HUES6 (cell line): ENCODE measurements at regions not wholly inside any gene's neighbourhood (a gene's known extent, or its start where the extent isn't known, plus 50 kb on each side); places are given as distances from the start of the nearest gene placed in this dataset.

Source experiments
- H3K27ac ChIP-seq: 2 replicates; pipeline ENCODE4 v1.7.0; 2013; ENCODE audit warnings: low read depth, mild to moderate bottlenecking, low read length, inconsistent platforms
- H3K27me3 ChIP-seq: 2 replicates; pipeline ENCODE4 v1.6.1; 2013; ENCODE audit warnings: low read length; ENCODE audit not compliant: control insufficient read depth, insufficient read depth
- H3K36me3 ChIP-seq: 2 replicates; pipeline ENCODE4 v1.6.1; 2013; ENCODE audit warnings: low read length; ENCODE audit not compliant: control insufficient read depth, insufficient read depth
- H3K4me1 ChIP-seq: 2 replicates; pipeline ENCODE4 v1.6.1; 2013; ENCODE audit warnings: low read length; ENCODE audit not compliant: control insufficient read depth, insufficient read depth
- H3K4me3 ChIP-seq: 2 replicates; pipeline ENCODE4 v1.5.1; 2013; ENCODE audit warnings: low read depth, low read length
- H3K9ac ChIP-seq: one replicate; pipeline ENCODE4 v1.6.1; 2013; ENCODE audit warnings: mild to moderate bottlenecking, low read length
- H3K9me3 ChIP-seq: 2 replicates; pipeline ENCODE4 v1.6.1; 2013; ENCODE audit warnings: low read depth, low read length; ENCODE audit not compliant: control insufficient read depth, insufficient read depth

DNA sequence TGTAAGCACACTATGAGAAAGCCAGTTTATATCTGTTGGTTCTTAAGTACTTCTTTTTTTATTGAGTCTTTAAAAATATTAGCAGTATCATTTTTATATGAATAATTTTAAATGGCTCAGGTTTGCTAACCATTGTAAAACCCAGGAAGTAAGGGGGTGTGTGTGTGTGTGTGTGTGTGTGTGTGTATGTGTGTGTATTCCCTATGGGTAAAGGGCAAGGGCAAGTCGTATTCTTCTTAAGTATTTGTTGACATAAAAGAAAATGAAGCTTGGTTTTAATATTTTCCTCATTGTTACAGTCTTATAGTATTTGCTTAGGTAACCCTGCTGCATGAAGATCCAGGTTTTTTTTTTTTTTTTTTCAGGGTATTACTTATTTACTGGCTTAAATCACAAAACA is 495.0 kb upstream of the B3GALT2 start:
- H3K4me3 ChIP-seq, result no peak overlapping the region
- H3K27ac ChIP-seq, result no peak overlapping the region
- no peaks in the 10 kb centered on the region for H3K36me3 ChIP-seq
- H3K4me1 ChIP-seq, result peaks cover 9% of the 10 kb centered on the region
- no peaks in the 10 kb centered on the region for H3K9me3 ChIP-seq
- H3K9ac ChIP-seq, result no peak overlapping the region
- H3K27me3 ChIP-seq, result no peaks in the 10 kb centered on the region

DNA sequence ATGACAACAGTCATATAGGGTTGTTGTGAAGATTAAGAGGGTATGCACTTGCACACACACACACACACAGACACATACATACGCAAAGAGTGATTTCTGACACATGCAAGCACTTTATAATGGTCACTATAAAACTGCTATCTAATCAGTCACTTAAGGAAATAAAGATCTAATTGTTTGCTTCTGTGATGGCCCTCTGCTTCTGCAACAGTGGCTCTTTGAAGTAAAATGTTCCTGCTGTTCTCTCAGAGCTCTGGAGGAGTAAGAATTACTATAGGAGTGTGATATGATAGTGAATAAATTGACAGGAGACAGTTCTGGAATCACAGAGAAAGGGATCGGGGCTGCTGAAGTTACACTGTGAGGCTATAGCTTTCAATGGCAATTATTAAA is 494.5 kb upstream of the B3GALT2 start:
- H3K36me3 ChIP-seq, result no peaks in the 10 kb centered on the region
- no peak overlapping the region for H3K9ac ChIP-seq
- H3K27me3 ChIP-seq, result no peaks in the 10 kb centered on the region
- H3K4me1 ChIP-seq, result peaks cover 9% of the 10 kb centered on the region
- H3K9me3 ChIP-seq, result no peaks in the 10 kb centered on the region
- H3K27ac ChIP-seq, result 0 out of 2 replicates have a peak overlapping the region, but pooled peaks have one; percentile 5
- H3K4me3 ChIP-seq, result no peak overlapping the region

DNA sequence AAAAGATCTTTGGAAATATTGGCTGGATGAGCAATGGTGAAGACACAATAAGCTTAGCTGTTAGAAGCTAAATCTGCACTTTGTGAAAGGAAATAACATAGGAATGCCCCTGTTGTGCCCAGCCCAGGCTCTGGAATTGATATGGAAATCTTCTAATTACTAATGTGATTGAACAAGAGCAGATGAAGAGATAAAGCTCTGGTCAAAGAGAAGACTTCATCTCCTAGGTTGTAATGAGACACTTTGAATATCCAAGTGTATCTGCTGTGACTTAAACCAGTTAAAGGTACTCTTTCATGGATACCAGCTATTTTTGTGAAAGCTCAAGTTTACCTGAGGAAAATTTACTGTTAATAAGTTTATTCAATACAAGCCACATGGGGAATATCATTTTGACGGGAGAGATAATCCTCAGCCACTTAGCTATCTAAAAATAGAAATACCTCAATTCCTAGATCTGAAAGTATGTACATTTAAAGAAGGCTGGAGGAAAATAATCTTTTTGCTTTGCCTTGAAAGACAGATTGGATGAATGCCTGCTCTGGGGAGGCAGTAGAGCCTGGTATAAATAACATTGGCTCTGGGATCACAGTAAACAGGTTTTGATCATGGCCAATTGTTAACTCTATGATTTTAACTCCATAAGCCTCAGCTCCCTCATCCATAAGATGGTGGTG is 494.0 kb upstream of the B3GALT2 start:
- no peaks in the 10 kb centered on the region for H3K27me3 ChIP-seq
- H3K9ac ChIP-seq, result no peak overlapping the region
- H3K9me3 ChIP-seq, result no peaks in the 10 kb centered on the region
- H3K4me3 ChIP-seq, result no peak overlapping the region
- peaks cover 9% of the 10 kb centered on the region for H3K4me1 ChIP-seq
- 0 out of 2 replicates have a peak overlapping the region, but pooled peaks have one; percentile 5 for H3K27ac ChIP-seq
- H3K36me3 ChIP-seq, result no peaks in the 10 kb centered on the region

GRCh38 chr1:193677874-193678273 is 491.5 kb upstream of the B3GALT2 start:
- Histone ChIP-seq H3K36me3 (no peaks in the 10 kb centered on the region), H3K4me1 (peaks cover 9% of the 10 kb centered on the region), H3K4me3 (no peak overlapping the region), H3K9ac (no peak overlapping the region), H3K27me3 (no peaks in the 10 kb centered on the region), H3K27ac (no peak overlapping the region), H3K9me3 (no peaks in the 10 kb centered on the region)

DNA sequence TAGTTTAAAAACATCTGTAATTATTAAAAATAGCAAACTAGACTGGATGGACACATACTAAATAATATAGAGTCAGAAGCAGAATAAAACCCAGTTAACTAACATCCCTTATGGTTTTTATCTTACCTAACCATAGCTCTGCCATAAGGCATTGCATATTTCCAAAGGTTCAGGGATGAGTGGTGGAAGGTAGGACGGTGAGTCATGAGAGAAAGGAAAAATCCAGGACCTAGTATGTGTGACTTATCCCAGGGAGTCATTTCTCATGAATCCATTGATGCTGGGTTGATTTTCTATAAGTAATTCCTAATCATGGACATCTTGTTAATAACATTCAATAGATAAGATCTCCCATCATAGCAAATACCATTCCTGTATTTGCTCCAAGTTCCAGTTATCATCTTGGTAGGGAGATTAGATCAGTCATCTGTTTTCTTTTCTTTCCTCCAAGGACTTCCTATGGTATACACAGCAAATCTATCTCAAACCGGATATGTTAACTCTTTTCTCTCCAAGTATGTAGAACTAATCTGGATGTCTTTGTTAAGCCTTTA is 490.7 kb upstream of the B3GALT2 start:
- H3K9ac ChIP-seq, result no peak overlapping the region
- no peak overlapping the region for H3K27ac ChIP-seq
- peaks cover 9% of the 10 kb centered on the region for H3K4me1 ChIP-seq
- no peaks in the 10 kb centered on the region for H3K9me3 ChIP-seq
- no peaks in the 10 kb centered on the region for H3K27me3 ChIP-seq
- no peaks in the 10 kb centered on the region for H3K36me3 ChIP-seq
- H3K4me3 ChIP-seq, result no peak overlapping the region

DNA sequence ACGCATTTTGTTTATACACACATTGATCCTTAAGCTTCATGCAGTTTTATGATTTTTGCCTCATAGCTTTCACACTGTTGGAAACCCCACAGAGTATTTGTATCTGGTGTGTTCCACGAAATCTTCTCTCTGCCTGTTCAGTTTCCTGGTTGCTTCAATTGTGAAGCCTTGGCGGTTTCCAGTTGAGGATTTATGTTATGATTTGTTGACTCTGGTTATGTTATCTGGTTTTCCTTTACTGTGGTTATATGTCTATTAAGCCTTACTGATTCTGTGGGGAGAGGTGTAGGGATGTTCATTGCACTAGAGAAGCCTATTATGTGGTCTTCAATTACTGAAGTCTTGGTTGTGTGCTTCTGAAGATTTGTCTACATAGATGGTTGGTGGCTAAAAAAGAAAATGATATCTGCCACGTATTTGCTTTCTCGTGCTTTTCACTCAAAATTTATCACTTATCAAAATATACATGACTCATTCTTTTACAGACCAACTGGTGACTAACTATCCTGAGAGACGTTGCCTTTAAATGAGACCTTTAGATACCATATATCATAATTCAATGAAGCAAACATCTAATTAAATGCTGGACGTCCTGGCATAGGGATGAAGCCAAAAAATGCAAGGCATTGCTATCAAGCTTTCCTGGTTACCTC is 488.0 kb upstream of the B3GALT2 start:
- H3K4me1 ChIP-seq, result no peaks in the 10 kb centered on the region
- peaks cover 4% of the 10 kb centered on the region; the same call in 1 of the 2 replicates for H3K9me3 ChIP-seq
- H3K36me3 ChIP-seq, result no peaks in the 10 kb centered on the region
- no peak overlapping the region for H3K4me3 ChIP-seq
- H3K9ac ChIP-seq, result no peak overlapping the region
- H3K27ac ChIP-seq, result no peak overlapping the region
- H3K27me3 ChIP-seq, result no peaks in the 10 kb centered on the region

GRCh38 chr1:193666485-193667083 is 480.2 kb upstream of the B3GALT2 start:
- H3K9ac ChIP-seq, result no peak overlapping the region
- H3K36me3 ChIP-seq, result no peaks in the 10 kb centered on the region
- H3K27ac ChIP-seq, result no peak overlapping the region
- no peak overlapping the region for H3K4me3 ChIP-seq
- H3K9me3 ChIP-seq, result peaks cover 4% of the 10 kb centered on the region; the same call in 1 of the 2 replicates
- no peaks in the 10 kb centered on the region for H3K4me1 ChIP-seq
- no peaks in the 10 kb centered on the region for H3K27me3 ChIP-seq

- Histone ChIP-seq H3K9me3 (no peaks in the 10 kb centered on the region), H3K27me3 (no peaks in the 10 kb centered on the region), H3K36me3 (no peaks in the 10 kb centered on the region), H3K9ac (no peak overlapping the region), H3K4me1 (no peaks in the 10 kb centered on the region), H3K27ac (no peak overlapping the region), H3K4me3 (no peak overlapping the region)
Measured at GRCh38 chr1:193663965-193664364, 477.6 kb upstream of the B3GALT2 start.

DNA sequence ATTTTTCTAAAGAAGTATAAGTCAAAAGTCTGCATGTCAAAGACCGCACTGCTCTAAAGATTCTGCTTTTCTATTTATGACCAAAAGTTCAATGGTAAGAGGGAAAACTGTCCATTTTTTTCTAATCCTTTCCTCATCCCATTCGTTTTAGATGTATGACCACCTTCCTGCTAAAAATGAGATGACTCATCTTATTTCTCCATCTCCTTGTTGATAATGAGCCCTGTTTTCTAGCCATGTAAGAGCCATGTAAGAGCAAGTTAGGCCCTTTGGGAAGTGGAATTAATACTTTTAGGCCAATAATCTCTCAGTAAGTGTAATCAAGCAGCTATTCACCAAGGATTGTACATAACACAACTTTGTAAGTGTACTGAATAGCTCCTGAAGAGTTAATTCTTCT is 475.6 kb upstream of the B3GALT2 start:
- H3K4me1 ChIP-seq, result no peaks in the 10 kb centered on the region
- H3K36me3 ChIP-seq, result no peaks in the 10 kb centered on the region
- no peak overlapping the region for H3K4me3 ChIP-seq

DNA sequence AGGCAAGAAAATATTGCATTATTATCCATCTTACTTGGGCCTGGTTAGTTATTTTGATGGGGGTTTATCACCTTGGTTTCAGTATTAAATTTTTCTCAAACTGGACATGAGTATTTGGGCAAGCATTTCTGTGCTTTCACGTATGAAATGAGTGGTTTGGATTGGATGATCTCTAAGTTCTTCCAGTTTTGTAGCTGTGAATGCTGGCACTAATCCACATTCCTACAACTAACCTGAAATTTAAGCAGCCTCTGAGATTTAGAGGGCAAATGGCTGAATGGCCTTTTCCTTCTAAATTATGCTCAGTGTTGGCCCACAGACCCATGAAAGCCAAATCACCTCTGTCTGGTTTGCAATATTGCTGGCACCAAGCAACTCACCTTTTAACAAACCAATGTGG is 475.0 kb upstream of the B3GALT2 start:
- H3K9me3 ChIP-seq, result no peaks in the 10 kb centered on the region
- no peaks in the 10 kb centered on the region for H3K4me1 ChIP-seq
- H3K9ac ChIP-seq, result no peak overlapping the region
- H3K27ac ChIP-seq, result no peak overlapping the region
- H3K27me3 ChIP-seq, result no peaks in the 10 kb centered on the region
- H3K36me3 ChIP-seq, result no peaks in the 10 kb centered on the region
- H3K4me3 ChIP-seq, result no peak overlapping the region

More for the DNA sequence above, 475.6 kb upstream of the B3GALT2 start:
- H3K9ac ChIP-seq, result no peak overlapping the region
- H3K27me3 ChIP-seq, result no peaks in the 10 kb centered on the region
- H3K9me3 ChIP-seq, result no peaks in the 10 kb centered on the region
- no peak overlapping the region for H3K27ac ChIP-seq

DNA sequence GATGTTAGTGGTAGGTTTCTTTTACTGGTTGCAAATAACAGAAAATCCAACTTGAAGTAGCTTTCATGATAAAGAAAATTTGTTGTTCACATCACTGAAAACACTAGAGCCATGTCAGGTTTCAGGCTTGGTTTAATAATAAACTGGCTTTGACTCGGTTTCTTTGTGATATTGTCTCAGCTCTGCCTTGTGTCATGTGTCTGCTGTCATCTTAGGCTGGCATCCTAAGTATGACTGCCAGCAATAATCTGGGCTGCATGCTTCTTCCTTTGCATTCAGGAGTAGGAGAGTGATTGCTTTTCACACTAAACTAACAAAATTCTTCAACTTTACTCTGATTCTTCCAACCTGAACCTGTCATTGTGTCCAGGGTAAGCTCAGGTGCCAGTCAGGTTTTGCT is 474.0 kb upstream of the B3GALT2 start:
- no peaks in the 10 kb centered on the region for H3K36me3 ChIP-seq
- no peak overlapping the region for H3K27ac ChIP-seq
- no peaks in the 10 kb centered on the region for H3K9me3 ChIP-seq
- H3K9ac ChIP-seq, result no peak overlapping the region
- no peak overlapping the region for H3K4me3 ChIP-seq
- H3K27me3 ChIP-seq, result no peaks in the 10 kb centered on the region
- no peaks in the 10 kb centered on the region for H3K4me1 ChIP-seq
